HG03432 (cell line): ENCODE measurements at regions not wholly inside any gene's neighbourhood (a gene's known extent, or its start where the extent isn't known, plus 50 kb on each side); places are given as distances from the start of the nearest gene placed in this dataset.
"Not testable (repeated sequence)": the region's sequence is repeated elsewhere in the genome, so short reads cannot be mapped to it uniquely, and the experiment has no call there.

Source experiments
- ATAC-seq: cut with Tn5 transposase; IDR thresholded peaks from one replicate; pipeline ENCODE4 v1.9.1; 2021; ENCODE audit warnings: mild to moderate bottlenecking, moderate library complexity; ENCODE audit not compliant: unreplicated experiment

DNA sequence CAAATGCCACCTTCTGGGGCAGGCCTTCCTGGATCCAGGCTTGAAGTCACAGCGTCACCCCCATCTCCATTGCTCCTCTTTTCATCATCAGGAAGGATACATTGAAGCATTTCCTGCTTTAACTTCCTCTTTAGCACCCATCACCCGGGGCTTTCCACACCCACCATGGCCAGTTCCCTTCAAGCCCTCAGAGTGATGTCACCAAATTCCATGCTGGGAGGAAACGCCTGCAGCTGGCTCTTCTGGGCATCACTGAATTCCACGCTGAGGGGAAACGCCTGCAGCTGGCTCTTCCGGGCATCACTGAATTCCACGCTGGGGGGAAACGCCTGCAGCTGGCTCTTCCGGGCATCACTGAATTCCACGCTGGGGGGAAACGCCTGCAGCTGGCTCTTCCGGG, 354.6 kb downstream of the SMOC2 start:
- ATAC-seq = not testable (repeated sequence)

DNA sequence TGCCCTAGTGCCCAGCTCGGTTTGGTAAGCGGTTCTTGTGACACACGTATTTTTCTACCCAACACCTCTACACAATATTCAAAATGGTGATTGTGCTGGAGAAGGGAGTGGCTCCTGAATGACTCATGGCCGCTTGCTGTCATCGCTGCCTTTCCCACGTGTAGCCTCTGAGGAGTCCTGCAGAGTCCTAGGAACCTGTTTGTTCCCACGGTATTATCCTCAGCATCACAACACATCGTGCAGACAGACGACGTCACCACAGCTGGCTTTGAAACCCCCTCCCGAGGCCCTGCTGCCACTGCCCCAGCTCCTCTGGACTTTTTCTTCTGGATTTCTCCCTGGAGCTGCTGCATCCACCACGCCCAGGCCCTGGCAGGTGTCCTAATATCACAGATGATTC, 353.5 kb downstream of the SMOC2 start:
- ATAC-seq = no peak

- no peak for ATAC-seq
Observed at GRCh38 chr6:168793649-168794048, 352.7 kb downstream of the SMOC2 start.

DNA sequence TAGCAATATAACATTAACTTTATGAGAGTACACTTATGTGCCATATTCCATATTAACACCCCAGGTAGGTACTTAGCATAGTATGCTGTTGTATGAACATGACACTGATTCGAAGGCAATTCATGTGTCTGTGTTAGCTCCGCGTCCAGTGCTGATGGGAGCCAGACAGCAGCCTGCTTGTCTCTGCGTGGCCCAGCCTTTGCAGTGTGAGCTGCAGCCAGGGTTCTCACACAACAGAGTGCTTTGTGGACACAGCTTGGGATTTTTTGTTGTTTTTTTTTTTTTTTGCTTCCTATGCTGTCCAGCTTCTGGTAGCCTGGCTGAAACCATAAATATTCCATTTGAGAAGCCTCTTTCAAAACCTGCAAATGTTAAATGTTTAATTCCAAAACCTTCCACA, 350.9 kb downstream of the SMOC2 start:
- ATAC-seq = no peak

- no peak for ATAC-seq
Observed at GRCh38 chr6:168789699-168790098, 348.7 kb downstream of the SMOC2 start.

DNA sequence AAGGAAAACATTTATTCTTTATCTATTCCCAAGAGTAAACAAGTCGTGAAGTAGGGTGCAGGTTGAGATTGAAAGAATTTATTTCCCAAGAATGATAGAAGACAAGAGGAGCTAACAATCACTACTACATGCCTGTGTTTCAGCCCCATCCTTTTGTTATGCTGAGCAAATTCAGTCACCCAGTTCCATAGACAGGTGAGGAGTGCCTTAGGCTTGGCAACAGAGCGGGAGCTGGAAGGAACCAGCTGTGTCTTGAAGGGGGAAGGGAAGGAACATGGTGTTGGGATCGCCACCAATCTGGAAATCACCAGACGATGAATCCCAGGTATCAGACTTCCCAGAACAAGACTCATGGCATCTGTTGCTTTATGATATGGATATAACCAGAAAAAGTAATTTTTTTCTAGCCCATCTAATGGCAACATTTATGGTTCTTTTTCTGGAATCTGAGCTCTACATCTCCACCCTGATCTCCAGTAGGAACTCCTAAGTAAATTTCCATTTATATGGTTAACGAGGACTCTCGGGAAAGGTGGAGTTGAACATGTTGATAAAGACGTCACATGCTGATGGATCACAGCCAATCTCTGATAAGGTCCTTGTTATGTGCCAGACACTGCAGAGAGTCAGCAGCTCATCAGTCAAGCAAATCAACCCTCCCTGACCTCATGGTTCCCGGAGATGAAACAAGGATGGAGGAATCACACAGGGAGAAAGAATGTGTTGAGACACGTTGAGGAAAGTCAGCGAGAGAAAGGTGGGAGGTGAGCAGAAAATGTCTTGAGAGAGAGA, 344.9 kb downstream of the SMOC2 start:
- no peak for ATAC-seq

DNA sequence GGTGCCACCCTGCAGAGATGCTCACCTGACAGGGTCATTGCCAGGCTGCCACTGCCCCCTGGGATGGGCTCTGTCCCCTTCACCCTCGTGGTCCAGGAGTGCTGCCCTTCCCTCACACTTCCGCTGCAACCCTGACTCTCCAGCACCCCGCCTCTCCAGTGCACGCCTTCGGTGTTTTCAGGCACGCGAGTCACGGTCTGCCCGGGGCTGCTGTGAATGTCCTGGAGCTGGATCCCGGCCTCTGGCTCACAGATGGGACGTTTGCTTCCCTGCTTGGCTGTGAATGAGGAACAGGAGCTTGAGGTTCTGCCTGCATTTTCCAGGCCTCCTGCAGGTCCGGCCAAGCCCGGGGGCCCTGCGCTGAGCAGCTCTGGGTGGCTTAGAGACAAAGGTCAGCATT, 343.4 kb downstream of the SMOC2 start:
- no peak for ATAC-seq

DNA sequence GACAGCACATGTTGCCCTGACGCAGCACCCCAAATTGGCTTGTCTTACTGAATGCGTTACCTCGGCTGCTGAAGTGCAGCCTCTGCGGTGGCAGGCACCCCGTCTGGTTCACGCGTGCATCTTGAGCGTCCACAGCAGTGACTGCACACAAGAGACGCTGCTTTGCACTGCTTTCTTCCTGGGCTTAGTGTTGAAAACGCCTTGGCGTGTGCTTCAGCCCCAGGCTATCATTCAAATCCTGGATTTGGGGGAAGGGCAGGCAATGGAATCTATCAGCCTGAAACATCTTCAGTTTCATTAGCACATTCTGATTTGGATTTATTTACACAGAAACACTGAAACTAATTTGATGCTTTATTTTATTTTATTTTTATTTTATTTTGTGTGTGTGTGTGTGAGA, 342.7 kb downstream of the SMOC2 start:
- ATAC-seq = no peak

- ATAC-seq = no peak
Observed at GRCh38 chr6:168782187-168782751, 341.3 kb downstream of the SMOC2 start.

DNA sequence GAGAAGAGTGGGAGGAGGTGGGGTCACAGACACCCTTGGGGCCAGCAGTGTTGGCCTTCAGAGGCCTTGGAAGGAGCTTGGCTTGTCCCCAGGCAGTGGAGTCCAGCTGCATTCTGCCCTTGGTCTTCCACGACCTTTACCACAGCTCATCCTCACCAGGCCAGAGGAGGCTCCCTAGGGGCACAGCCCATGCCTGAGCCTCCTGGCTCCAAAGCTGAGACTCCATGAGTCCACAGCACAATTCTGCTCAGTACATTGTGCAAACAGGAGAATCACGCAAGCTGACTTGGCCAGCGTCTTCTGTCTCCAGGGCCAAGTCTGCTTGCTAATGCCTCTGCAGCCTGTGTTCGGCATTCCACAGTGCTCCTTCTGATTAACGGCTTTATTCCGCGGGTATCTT, 337.2 kb downstream of the SMOC2 start:
- ATAC-seq = no peak

DNA sequence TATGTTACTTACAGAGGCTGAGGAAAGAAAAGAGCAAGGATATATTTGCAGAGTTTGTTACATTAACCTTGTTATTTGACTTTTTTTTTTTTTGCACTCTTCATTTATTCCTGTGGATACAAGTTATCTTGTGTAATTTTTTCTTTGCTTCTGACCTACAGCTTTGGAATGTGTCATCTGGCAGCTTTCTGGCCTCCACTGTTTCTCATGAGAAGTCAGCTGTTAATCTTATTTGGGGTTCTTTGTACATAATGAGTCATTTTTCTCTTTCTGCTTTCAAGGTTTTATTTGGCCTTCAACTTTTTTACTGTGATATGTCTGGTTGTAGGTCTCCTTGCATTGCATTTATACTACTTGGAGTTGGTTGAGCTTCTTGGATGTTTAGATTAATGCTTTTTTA, 333.4 kb downstream of the SMOC2 start:
- ATAC-seq = no peak

GRCh38 chr6:168773788-168774187, 332.8 kb downstream of the SMOC2 start:
- ATAC-seq = no peak

DNA sequence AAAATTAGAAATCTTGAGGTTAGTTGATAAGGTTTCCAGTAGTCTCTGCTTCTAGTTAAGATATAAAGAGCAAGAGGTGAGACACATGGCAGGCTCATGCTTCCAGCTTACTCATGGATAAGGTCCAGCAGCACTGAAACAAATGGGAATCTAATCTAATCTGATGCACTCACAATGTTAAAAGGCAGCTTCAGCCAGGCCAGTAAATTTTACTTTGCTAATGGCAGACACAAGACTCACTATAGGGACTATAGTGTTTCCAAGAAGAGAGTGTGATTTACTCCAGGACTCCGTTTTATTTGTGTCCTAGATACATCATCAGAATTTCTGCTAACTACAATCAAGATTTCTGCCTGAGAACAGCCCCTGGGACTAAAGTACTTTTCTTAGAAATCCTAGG, 324.8 kb downstream of the SMOC2 start:
- ATAC-seq = no peak

GRCh38 chr6:168756009-168756634, 315.1 kb downstream of the SMOC2 start:
- no peak for ATAC-seq

- no peak for ATAC-seq
Observed at GRCh38 chr6:168746643-168747042, 305.7 kb downstream of the SMOC2 start.

GRCh38 chr6:168746013-168746412, 305.0 kb downstream of the SMOC2 start:
- ATAC-seq = no peak

- no peak for ATAC-seq
Observed at GRCh38 chr6:168744861-168745260, 303.9 kb downstream of the SMOC2 start.

DNA sequence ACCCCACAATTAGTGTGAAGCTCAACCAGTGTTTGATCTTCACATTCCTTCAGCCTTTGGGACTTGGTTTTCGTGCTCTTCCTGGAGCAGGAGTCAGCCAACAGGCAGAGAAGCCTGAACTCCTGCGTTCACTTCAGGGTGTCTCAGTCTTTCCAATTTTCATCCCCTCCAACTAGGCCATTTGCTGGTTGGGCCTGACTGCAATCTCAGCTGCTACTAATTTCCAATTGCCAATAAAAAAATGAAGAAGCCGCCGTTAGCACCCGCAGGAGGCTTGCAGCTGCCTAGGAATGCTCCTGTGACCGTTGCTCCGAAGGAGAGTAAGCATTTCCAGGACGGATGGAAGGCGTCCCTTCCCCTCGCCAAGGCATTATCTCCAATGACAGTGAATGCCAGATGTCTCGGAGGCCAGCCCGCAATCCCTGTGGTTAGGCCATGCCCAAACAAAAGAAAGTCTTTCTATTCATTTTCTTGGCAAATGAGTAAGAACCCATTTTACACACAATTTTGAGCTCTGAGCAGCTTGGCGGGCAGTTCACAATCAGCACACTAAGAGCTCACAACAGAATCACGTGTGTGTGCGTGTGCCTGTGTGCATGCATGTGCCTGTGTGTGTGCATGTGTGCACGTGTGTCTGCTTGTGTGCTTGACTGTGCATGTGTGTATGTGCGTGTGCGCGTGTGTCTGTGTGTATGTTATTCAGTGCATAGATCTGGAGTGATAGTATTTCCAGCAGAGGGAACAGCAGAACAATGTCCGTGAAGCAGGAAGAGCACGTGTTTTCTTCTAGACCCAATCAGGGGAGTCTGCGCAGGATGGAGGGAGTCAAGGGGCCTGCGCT, 301.2 kb downstream of the SMOC2 start:
- ATAC-seq = no peak

DNA sequence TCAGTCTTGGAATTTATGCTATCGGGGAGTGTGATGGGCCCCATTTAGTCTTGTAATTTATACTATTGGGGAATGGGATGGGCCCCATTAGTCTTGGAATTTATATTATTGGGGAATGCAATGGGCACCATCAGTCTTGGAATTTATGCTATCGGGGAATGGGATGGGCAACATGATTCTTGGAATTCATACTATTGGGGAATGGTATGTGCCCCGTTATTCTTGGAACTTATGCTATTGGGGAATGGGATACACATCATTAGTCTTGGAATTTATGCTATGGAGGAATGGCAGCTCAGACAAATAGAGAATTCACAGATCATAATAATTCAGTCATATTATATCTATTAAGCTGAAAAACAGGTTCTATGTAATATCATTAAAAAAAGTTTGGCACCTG, 300.3 kb downstream of the SMOC2 start:
- ATAC-seq = no peak

GRCh38 chr6:168739381-168739780, 298.4 kb downstream of the SMOC2 start:
- ATAC-seq = no peak

DNA sequence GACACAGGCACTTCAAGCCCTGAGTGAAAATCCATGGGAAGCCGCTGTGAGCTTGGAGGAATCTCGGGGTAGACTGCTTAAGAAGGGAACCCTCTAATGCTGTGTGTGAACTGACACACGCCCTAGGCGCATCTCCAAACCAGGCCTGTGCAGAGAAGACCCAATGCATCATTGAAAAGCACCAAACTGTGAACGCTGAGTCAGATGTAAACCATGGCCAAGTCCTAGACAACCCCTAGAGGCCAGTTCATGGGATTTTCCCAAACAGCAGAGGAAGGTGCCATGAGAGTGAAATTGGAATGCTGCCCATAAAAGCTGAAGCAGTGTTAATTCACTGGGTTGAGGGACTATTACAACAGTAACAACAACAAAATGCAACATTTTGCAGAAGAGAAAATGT, 296.5 kb downstream of the SMOC2 start:
- no peak for ATAC-seq
